SK-N-SH (cell line): ENCODE measurements at regions not wholly inside any gene's neighbourhood (a gene's known extent, or its start where the extent isn't known, plus 50 kb on each side); places are given as distances from the start of the nearest gene placed in this dataset.

Experiments used
- CTCF ChIA-PET: fragments of 300-600, 350-600 bp; formaldehyde crosslinking; extraction: SDS; loops from one replicate; lab custom pipeline; 2021; lab: Yijun Ruan, JAX
- POLR2A ChIA-PET: fragments of 350-600 bp; sonication (Branson Sonifier 250); formaldehyde crosslinking; extraction: SDS; loops from one replicate; lab custom pipeline; 2020; ENCODE audit warnings: antibody characterized with exemption, inconsistent platforms; lab: Yijun Ruan, JAX
- DNase-seq: peaks from one replicate; pipeline ENCODE4 v3.0.0; 2012
- H2AFZ ChIP-seq: fragments of 200-600 bp; sonication (generic); 2 replicates; pipeline ENCODE4 v1.8.1; 2016; ENCODE audit warnings: antibody characterized with exemption, mild to moderate bottlenecking, low read depth
- H3F3A ChIP-seq: fragments of 200-600 bp; sonication (generic); replicated peaks from 2 replicates; pipeline ENCODE3; 2016; ENCODE audit warnings: antibody characterized with exemption, mild to moderate bottlenecking; ENCODE audit not compliant: insufficient read depth
- H3K27ac ChIP-seq, 2 experiments: fragments of 200-500 bp in 1 of 2; fragments of 200-600 bp in 1 of 2; sonication (Bioruptor generic) in 1 of 2; sonication (generic), shearing (Covaris generic) in 1 of 2; 2 replicates each; pipeline versions ENCODE4 v1.5.1 to v1.6.1; 2014 to 2016; ENCODE audit warnings: low read depth in 2 of 2, inconsistent platforms in 1 of 2, low read length in 1 of 2, mild to moderate bottlenecking in 1 of 2, mixed read lengths in 1 of 2
- H3K27me3 ChIP-seq: fragments of 200-600 bp; sonication (generic), shearing (Covaris generic); 2 replicates; pipeline ENCODE4 v1.6.1; 2016; ENCODE audit warnings: mixed run types; ENCODE audit not compliant: insufficient read depth
- H3K36me3 ChIP-seq, 2 experiments: fragments of 200-500 bp in 1 of 2; fragments of 200-600 bp in 1 of 2; sonication (Bioruptor generic) in 1 of 2; sonication (generic) in 1 of 2; replicated peaks in 1 of 2; 2 replicates each; pipeline versions ENCODE3 to v1.5.1; 2014 to 2016; ENCODE audit warnings: low read length in 1 of 2, mild to moderate bottlenecking in 1 of 2; ENCODE audit not compliant: insufficient read depth in 2 of 2, control insufficient read depth in 1 of 2
- H3K4me1 ChIP-seq, 2 experiments: fragments of 200-500 bp in 1 of 2; fragments of 200-600 bp in 1 of 2; sonication (Bioruptor generic) in 1 of 2; sonication (generic), shearing (Covaris generic) in 1 of 2; 2 replicates each; pipeline versions ENCODE4 v1.5.1 to v1.6.1; 2014 to 2016; ENCODE audit warnings: low read depth in 1 of 2, low read length in 1 of 2, mixed run types in 1 of 2; ENCODE audit not compliant: insufficient read depth in 2 of 2, control insufficient read depth in 1 of 2
- H3K4me2 ChIP-seq: fragments of 200-600 bp; sonication (generic), shearing (Covaris generic); 2 replicates; pipeline ENCODE4 v1.6.1; 2017; ENCODE audit warnings: mixed run types
- H3K4me3 ChIP-seq, 2 experiments: fragments of 200-500 bp in 1 of 2; fragments of 200-600 bp in 1 of 2; sonication (Bioruptor generic) in 1 of 2; sonication (generic), shearing (Covaris generic) in 1 of 2; 2 replicates each; pipeline versions ENCODE4 v1.5.1 to v1.8.1; 2014 to 2016; ENCODE audit warnings: low read depth in 2 of 2, inconsistent platforms in 1 of 2, low read length in 1 of 2, mild to moderate bottlenecking in 1 of 2, mixed read lengths in 1 of 2, moderate library complexity in 1 of 2
- H3K79me2 ChIP-seq: fragments of 200-600 bp; sonication (generic); 2 replicates; pipeline ENCODE4 v1.8.1; 2017; ENCODE audit warnings: mild to moderate bottlenecking; ENCODE audit not compliant: insufficient read depth
- H3K9ac ChIP-seq: fragments of 200-600 bp; sonication (generic); 2 replicates; pipeline ENCODE4 v1.6.1; 2017; ENCODE audit warnings: mixed run types
- H3K9me2 ChIP-seq: fragments of 200-600 bp; sonication (generic); 2 replicates; pipeline ENCODE4 v1.6.1; 2017; ENCODE audit warnings: mixed run types
- H3K9me3 ChIP-seq: fragments of 200-600 bp; sonication (generic); 2 replicates; pipeline ENCODE4 v1.6.1; 2017; ENCODE audit warnings: mixed run types, mild to moderate bottlenecking, moderate library complexity
- H4K20me1 ChIP-seq: fragments of 200-600 bp; sonication (generic); 2 replicates; pipeline ENCODE4 v1.6.1; 2017; ENCODE audit warnings: mild to moderate bottlenecking, mixed run types; ENCODE audit not compliant: insufficient read depth
- EP300 ChIP-seq, 2 experiments: IDR thresholded peaks; 2 replicates each; pipeline versions ENCODE4 v1.4.0 to v1.6.1; 2012; ENCODE audit warnings: borderline replicate concordance in 1 of 2, low read depth in 1 of 2, low read length in 1 of 2
- EZH2phosphoT487 ChIP-seq: fragments of 200-600 bp; sonication (generic); IDR thresholded peaks from 2 replicates; pipeline ENCODE4 v1.6.1; 2017; ENCODE audit warnings: low read depth, mixed run types, mild to moderate bottlenecking, antibody characterized with exemption, moderate library complexity, borderline replicate concordance
- FOXM1 ChIP-seq: IDR thresholded peaks from 2 replicates; pipeline ENCODE4 v1.4.0; 2012; ENCODE audit warnings: low read depth, mild to moderate bottlenecking
- GATA2 ChIP-seq: sonication (generic); formaldehyde crosslinking; IDR thresholded peaks from 2 replicates; pipeline ENCODE4 v1.5.0; 2020; ENCODE audit warnings: mild to moderate bottlenecking, missing genetic modification reagents
- NFIC ChIP-seq: IDR thresholded peaks from 2 replicates; pipeline ENCODE4 v1.4.0; 2012; ENCODE audit warnings: borderline replicate concordance
- NRF1 ChIP-seq: IDR thresholded peaks from 2 replicates; pipeline ENCODE4 v1.6.1; 2012; ENCODE audit warnings: low read depth, mild to moderate bottlenecking, low read length
- POLR2AphosphoS5 ChIP-seq: IDR thresholded peaks from 2 replicates; pipeline ENCODE4 v1.6.1; 2012; ENCODE audit warnings: low read depth, low read length
- RFX5 ChIP-seq: IDR thresholded peaks from 2 replicates; pipeline ENCODE4 v1.6.1; 2012; ENCODE audit warnings: mild to moderate bottlenecking, improper control_type of control experiment, low read length
- RXRA ChIP-seq: IDR thresholded peaks from 2 replicates; pipeline ENCODE4 v1.4.0; 2012; ENCODE audit warnings: low read depth, mild to moderate bottlenecking, borderline replicate concordance
- TAF1 ChIP-seq: IDR thresholded peaks from 2 replicates; pipeline ENCODE4 v1.6.1; 2012; ENCODE audit warnings: low read depth, mild to moderate bottlenecking, low read length, moderate library complexity, borderline replicate concordance
- TEAD4 ChIP-seq: IDR thresholded peaks from 2 replicates; pipeline ENCODE4 v1.4.0; 2012; ENCODE audit warnings: mild to moderate bottlenecking, borderline replicate concordance; ENCODE audit not compliant: insufficient read depth
- WGBS: methylation state at CpG from one replicate; pipeline ENCODE4 v1.1.6; 2017; ENCODE audit warnings: low lambda C conversion rate; 5-methylcytosine and 5-hydroxymethylcytosine counted together
- TF ChIP-seq, protein P1 (sequence below): fragments of 200-600 bp; sonication (generic); IDR thresholded peaks from 2 replicates; pipeline ENCODE4 v1.6.1; 2017; ENCODE audit warnings: antibody characterized with exemption, mild to moderate bottlenecking, moderate library complexity
- TF ChIP-seq, protein P2 (sequence below): IDR thresholded peaks from 2 replicates; pipeline ENCODE4 v1.4.0; 2012; ENCODE audit warnings: low read depth
- TF ChIP-seq, protein P3 (sequence below): IDR thresholded peaks from 2 replicates; pipeline ENCODE4 v1.4.0; 2012; ENCODE audit warnings: low read depth, borderline replicate concordance
- TF ChIP-seq, protein P4 (sequence below): fragments of 150-350 bp; IDR thresholded peaks from 2 replicates; pipeline ENCODE4 v1.6.1; 2017; ENCODE audit warnings: antibody characterized with exemption, low read length, low read depth, borderline replicate concordance

DNA sequence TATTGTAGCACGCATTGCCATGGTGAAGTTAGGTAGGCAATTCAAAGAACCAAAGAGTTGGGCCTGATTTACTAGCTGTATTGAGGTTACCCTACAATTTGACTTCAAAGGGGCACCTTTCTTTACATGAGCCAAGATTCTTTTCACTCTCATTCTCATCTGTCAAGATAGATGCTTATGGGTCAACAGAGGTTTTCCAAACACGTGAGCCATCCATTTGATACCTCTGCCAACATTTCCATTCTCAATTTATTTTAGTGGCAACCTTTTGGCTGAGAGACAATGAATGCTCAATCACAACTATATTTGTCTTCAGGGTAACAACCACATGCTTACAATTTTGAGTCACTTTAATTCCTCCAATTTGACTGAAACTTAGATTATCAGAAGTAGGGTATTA, 370.6 kb upstream of the CDH20 start:
- H4K20me1 ChIP-seq = no peaks in the 10 kb centered on the region
- no peak overlapping the region for H3K27ac ChIP-seq
- CTCF ChIA-PET = no interaction called here
- no peak for DNase-seq
- H3K36me3 ChIP-seq = no peaks in the 10 kb centered on the region
- H3K4me1 ChIP-seq = no peaks in the 10 kb centered on the region
- no peaks in the 10 kb centered on the region for H3K9me2 ChIP-seq
- no peaks in the 10 kb centered on the region for H3F3A ChIP-seq
- no peaks in the 10 kb centered on the region for H3K9me3 ChIP-seq
- H3K4me2 ChIP-seq = no peak overlapping the region
- H3K79me2 ChIP-seq = no peaks in the 10 kb centered on the region
- no peaks in the 10 kb centered on the region for H3K27me3 ChIP-seq
- 58% methylated on average over 2 of the region's 2 CpGs for WGBS
- POLR2A ChIA-PET = no interaction called here
- no peak overlapping the region for H3K9ac ChIP-seq
- no peak overlapping the region for H2AFZ ChIP-seq
- TF ChIP-seq NFIC = no peak
- no peak for TF ChIP-seq TEAD4
- no peak for TF ChIP-seq FOXM1
- TF ChIP-seq, protein P1, sequence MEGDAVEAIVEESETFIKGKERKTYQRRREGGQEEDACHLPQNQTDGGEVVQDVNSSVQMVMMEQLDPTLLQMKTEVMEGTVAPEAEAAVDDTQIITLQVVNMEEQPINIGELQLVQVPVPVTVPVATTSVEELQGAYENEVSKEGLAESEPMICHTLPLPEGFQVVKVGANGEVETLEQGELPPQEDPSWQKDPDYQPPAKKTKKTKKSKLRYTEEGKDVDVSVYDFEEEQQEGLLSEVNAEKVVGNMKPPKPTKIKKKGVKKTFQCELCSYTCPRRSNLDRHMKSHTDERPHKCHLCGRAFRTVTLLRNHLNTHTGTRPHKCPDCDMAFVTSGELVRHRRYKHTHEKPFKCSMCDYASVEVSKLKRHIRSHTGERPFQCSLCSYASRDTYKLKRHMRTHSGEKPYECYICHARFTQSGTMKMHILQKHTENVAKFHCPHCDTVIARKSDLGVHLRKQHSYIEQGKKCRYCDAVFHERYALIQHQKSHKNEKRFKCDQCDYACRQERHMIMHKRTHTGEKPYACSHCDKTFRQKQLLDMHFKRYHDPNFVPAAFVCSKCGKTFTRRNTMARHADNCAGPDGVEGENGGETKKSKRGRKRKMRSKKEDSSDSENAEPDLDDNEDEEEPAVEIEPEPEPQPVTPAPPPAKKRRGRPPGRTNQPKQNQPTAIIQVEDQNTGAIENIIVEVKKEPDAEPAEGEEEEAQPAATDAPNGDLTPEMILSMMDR = no peak
- TF ChIP-seq, protein P2, sequence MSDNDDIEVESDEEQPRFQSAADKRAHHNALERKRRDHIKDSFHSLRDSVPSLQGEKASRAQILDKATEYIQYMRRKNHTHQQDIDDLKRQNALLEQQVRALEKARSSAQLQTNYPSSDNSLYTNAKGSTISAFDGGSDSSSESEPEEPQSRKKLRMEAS = no peak
- no peak for TF ChIP-seq EP300 (IDR thresholded peaks at IDR 0.05; ENCODE audit: borderline replicate concordance in 1 of 2, low read depth in 1 of 2, low read length in 1 of 2)
- TF ChIP-seq, protein P3, sequence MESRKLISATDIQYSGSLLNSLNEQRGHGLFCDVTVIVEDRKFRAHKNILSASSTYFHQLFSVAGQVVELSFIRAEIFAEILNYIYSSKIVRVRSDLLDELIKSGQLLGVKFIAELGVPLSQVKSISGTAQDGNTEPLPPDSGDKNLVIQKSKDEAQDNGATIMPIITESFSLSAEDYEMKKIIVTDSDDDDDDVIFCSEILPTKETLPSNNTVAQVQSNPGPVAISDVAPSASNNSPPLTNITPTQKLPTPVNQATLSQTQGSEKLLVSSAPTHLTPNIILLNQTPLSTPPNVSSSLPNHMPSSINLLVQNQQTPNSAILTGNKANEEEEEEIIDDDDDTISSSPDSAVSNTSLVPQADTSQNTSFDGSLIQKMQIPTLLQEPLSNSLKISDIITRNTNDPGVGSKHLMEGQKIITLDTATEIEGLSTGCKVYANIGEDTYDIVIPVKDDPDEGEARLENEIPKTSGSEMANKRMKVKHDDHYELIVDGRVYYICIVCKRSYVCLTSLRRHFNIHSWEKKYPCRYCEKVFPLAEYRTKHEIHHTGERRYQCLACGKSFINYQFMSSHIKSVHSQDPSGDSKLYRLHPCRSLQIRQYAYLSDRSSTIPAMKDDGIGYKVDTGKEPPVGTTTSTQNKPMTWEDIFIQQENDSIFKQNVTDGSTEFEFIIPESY = no peak
- no peak for TF ChIP-seq TAF1
- TF ChIP-seq, protein P4, sequence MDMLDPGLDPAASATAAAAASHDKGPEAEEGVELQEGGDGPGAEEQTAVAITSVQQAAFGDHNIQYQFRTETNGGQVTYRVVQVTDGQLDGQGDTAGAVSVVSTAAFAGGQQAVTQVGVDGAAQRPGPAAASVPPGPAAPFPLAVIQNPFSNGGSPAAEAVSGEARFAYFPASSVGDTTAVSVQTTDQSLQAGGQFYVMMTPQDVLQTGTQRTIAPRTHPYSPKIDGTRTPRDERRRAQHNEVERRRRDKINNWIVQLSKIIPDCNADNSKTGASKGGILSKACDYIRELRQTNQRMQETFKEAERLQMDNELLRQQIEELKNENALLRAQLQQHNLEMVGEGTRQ = no peak
- TF ChIP-seq RXRA = no peak
- TF ChIP-seq RFX5 = no peak
- no peak for TF ChIP-seq NRF1
- no peak for TF ChIP-seq EZH2phosphoT487
- no peak for TF ChIP-seq GATA2 (CRISPR knock-in tag)
- TF ChIP-seq POLR2AphosphoS5 = no peak
- no peak overlapping the region for H3K4me3 ChIP-seq
